22Rv1 (cell line): ENCODE measurements at regions not wholly inside any gene's neighbourhood (a gene's known extent, or its start where the extent isn't known, plus 50 kb on each side); places are given as distances from the start of the nearest gene placed in this dataset.

Experiments used
- ZFX ChIP-seq: fragments of 450-650 bp; IDR thresholded peaks from 2 replicates; pipeline ENCODE4 v1.6.1; 2017; ENCODE audit warnings: antibody characterized with exemption, borderline replicate concordance
- TF ChIP-seq, protein P1 (sequence below): fragments of 450-650 bp; IDR thresholded peaks from 2 replicates; pipeline ENCODE4 v1.5.1; 2017; ENCODE audit warnings: mild to moderate bottlenecking

DNA sequence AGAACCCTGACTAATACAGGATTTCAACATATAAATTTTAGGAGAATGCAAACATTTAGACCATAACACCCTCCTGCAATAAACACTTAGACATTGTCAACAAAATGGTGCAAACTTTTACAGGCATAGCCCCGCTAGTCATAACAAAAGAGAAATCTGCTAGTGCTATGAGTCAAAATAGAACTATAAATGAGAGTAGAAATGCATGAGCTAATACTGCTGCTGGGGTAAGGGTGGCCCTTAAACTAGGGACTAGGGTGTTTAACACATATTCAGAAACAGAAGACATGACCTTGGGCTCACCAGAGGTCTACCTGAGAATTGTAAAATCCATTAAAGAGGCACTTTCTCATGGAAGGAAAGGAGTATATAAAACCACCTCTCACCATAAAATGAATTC, 131.6 kb downstream of the TLR4 start:
- TF ChIP-seq, protein P1, sequence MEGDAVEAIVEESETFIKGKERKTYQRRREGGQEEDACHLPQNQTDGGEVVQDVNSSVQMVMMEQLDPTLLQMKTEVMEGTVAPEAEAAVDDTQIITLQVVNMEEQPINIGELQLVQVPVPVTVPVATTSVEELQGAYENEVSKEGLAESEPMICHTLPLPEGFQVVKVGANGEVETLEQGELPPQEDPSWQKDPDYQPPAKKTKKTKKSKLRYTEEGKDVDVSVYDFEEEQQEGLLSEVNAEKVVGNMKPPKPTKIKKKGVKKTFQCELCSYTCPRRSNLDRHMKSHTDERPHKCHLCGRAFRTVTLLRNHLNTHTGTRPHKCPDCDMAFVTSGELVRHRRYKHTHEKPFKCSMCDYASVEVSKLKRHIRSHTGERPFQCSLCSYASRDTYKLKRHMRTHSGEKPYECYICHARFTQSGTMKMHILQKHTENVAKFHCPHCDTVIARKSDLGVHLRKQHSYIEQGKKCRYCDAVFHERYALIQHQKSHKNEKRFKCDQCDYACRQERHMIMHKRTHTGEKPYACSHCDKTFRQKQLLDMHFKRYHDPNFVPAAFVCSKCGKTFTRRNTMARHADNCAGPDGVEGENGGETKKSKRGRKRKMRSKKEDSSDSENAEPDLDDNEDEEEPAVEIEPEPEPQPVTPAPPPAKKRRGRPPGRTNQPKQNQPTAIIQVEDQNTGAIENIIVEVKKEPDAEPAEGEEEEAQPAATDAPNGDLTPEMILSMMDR: no peak
- TF ChIP-seq ZFX: no peak
